Psoas muscle (tissue), 7 donors: ENCODE measurements at regions not wholly inside any gene's neighbourhood (a gene's known extent, or its start where the extent isn't known, plus 50 kb on each side); places are given as distances from the start of the nearest gene placed in this dataset.

Experiments
- ATAC-seq, 4 donors: fragments of 200-7000 bp; cut with Tn5 transposase; one replicate each; pipeline ENCODE4 v1.9.1; 2020; ENCODE audit warnings: moderate library complexity in 3 of 4, mild to moderate bottlenecking in 2 of 4
- DNase-seq, 2 donors: peaks; one replicate each; pipeline ENCODE4 v3.0.0-alpha.2; 2020
- H3K27ac ChIP-seq: fragments of 200-600 bp; one replicate; pipeline ENCODE4 v1.8.0; 2022
- H3K27me3 ChIP-seq, 3 donors: fragments of 200-600 bp in 1 of 3; one replicate each; pipeline versions ENCODE4 v1.6.1 to v1.8.0; 2013 to 2022; ENCODE audit warnings: low read length in 2 of 3, mild to moderate bottlenecking in 2 of 3, moderate library complexity in 1 of 3; ENCODE audit not compliant: insufficient read depth in 3 of 3
- H3K36me3 ChIP-seq, 2 donors: fragments of 200-600 bp in 1 of 2; one replicate each; pipeline versions ENCODE4 v1.6.1 to v1.8.0; 2013 to 2022; ENCODE audit warnings: low read depth in 1 of 2, mild to moderate bottlenecking in 1 of 2, moderate library complexity in 1 of 2; ENCODE audit not compliant: insufficient read depth in 1 of 2
- H3K4me1 ChIP-seq: fragments of 200-600 bp; one replicate; pipeline ENCODE4 v1.8.0; 2022
- H3K4me3 ChIP-seq: fragments of 200-600 bp; one replicate; pipeline ENCODE4 v1.8.0; 2022; ENCODE audit warnings: mild to moderate bottlenecking
- H3K9me3 ChIP-seq: fragments of 200-600 bp; one replicate; pipeline ENCODE4 v1.8.0; 2022
- CTCF ChIP-seq: fragments of 200-600 bp; IDR thresholded peaks from one replicate; pipeline ENCODE4 v1.8.0; 2022; ENCODE audit warnings: antibody characterized with exemption
- WGBS, 3 donors: extraction: QIAGEN DNeasy Blood & Tissue Kit; methylation state at CpG; one replicate each; pipeline versions ENCODE4 v1.1.6 to v1.1.7; 2013; 5-methylcytosine and 5-hydroxymethylcytosine counted together
- intact Hi-C, 2 donors: fragments of 100-400 bp; cut with DNase I; formaldehyde crosslinking; loops; one replicate each; pipeline versions ENCODE4 v1.11.0 to v1.14.2; 2022
- donor health status: healthy with polysubstance abuse.
- donor health status: DM: no; HTN: no; CAD: no; lungs with moderate emphysema.
- donor health status: Bipolar disorder and iron deficiency.
- donor health status: healthy.
- donor health status: DM: yes; HTN: yes; CAD: no.
- donor health status: DM: no; HTN: no; CAD: no.
- donor health status: DM: yes; HTN: yes; CAD: no.

DNA sequence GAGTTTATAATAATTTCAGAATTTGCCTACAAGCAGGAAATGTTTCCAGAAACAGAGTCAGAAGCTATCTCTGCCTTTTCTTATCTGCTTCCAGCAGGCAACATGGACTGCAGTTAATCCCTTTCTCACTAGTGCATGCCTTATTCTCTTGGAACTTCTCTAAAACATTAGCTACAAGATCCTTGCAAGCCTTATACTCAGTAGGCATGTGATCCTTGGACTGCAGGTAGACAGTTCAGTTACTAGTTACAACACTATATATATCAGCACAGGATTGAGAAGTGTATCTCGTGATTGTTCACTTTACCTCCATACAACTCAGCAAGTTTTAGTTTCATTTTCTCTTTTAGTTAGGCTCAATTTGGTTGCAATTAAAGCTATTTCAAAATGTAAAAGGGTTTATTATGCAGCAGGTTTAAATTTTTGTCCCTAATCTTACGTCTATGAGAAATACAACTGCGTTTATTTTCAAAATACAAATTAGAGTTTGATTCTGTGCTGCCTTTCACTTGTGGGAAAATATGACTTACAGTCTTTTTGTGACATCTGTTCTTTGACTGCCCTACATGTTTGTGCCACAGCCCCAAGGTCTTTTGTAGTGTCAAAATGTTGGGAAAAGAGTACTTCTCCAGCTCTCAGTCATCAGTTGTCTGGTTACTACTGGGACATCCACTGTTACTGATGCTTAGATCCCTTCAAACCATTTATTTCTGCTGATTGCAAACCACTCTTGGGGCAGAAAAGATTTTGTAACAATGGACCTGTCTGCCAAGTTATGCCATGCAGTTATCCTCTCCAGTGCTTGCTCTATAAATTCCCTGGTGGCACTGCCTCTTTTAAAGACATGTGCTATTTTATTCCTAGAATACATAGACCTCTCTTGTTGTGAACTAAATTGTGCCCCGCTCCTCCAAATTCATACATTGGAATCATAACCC, 709.0 kb upstream of the FOXG1 start:
- Histone ChIP-seq H3K4me1 (no peaks in the 10 kb centered on the region), H3K9me3 (no peaks in the 10 kb centered on the region), H3K27me3 (no peaks in the 10 kb centered on the region), H3K27ac (no peak overlapping the region), H3K4me3 (no peak overlapping the region), H3K36me3 (no peaks in the 10 kb centered on the region)
- no peak for TF ChIP-seq CTCF
- intact Hi-C loops: no loop called here
- ATAC-seq: no peak
- DNase-seq: no peak
- WGBS, 3 donors: 69 to 74% (median 70%) methylated on average over 4 of the region's 4 CpGs

GRCh38 chr14:28059254-28059653, 707.3 kb upstream of the FOXG1 start:
- no peak overlapping the region for H3K27ac ChIP-seq
- ATAC-seq (no peak), DNase-seq (no peak)
- H3K4me3 ChIP-seq: no peak overlapping the region
- H3K27me3 ChIP-seq: no peaks in the 10 kb centered on the region
- no peaks in the 10 kb centered on the region for H3K36me3 ChIP-seq
- WGBS, 3 donors: 89 to 96% (median 92%) methylated on average over 1 of the region's 1 CpG
- no peaks in the 10 kb centered on the region for H3K4me1 ChIP-seq
- no peak for TF ChIP-seq CTCF
- H3K9me3 ChIP-seq: no peaks in the 10 kb centered on the region
- intact Hi-C loops: no loop called here

DNA sequence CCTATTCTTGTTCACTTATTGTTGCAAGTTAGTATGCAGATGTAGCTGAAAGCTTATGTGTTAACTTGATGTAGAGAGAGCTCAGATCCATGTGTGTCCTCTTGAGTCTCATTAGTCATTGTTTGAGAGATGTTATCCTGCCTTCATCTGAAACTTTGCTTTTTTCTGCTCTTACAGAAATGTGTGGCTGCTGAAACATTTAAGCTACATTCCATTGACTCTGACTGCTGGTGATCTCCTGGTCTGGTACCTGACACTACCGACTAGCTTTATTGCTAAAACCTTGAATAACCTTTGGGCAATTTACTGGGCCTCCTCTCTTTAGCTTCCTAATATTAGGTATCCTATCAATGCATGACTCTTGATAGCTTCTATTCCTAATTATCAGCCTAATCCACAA, 705.6 kb upstream of the FOXG1 start:
- ATAC-seq (no peak), DNase-seq (no peak)
- H3K27ac ChIP-seq: no peak overlapping the region
- H3K27me3 ChIP-seq: no peaks in the 10 kb centered on the region
- intact Hi-C loops: no loop called here
- H3K9me3 ChIP-seq: no peaks in the 10 kb centered on the region
- 48 to 65% (median 50%) methylated on average over 1 of the region's 1 CpG for WGBS, 3 donors
- no peaks in the 10 kb centered on the region for H3K4me1 ChIP-seq
- H3K4me3 ChIP-seq: no peak overlapping the region
- no peaks in the 10 kb centered on the region for H3K36me3 ChIP-seq
- TF ChIP-seq CTCF: no peak

- H3K27ac ChIP-seq: no peak overlapping the region
- intact Hi-C loops: no loop called here
- H3K27me3 ChIP-seq: no peaks in the 10 kb centered on the region
- DNase-seq (no peak), ATAC-seq (no peak)
- H3K9me3 ChIP-seq: no peaks in the 10 kb centered on the region
- H3K4me3 ChIP-seq: no peak overlapping the region
- TF ChIP-seq CTCF: no peak
- no peaks in the 10 kb centered on the region for H3K36me3 ChIP-seq
- H3K4me1 ChIP-seq: no peaks in the 10 kb centered on the region
Observed at GRCh38 chr14:28077021-28077420, 689.6 kb upstream of the FOXG1 start.

GRCh38 chr14:28083389-28083788, 683.2 kb upstream of the FOXG1 start:
- H3K36me3 ChIP-seq: no peaks in the 10 kb centered on the region
- no peaks in the 10 kb centered on the region for H3K4me1 ChIP-seq
- H3K27ac ChIP-seq: no peak overlapping the region
- intact Hi-C loops: no loop called here
- no peaks in the 10 kb centered on the region for H3K9me3 ChIP-seq
- no peak overlapping the region for H3K4me3 ChIP-seq
- ATAC-seq (no peak), DNase-seq (no peak)
- no peak for TF ChIP-seq CTCF
- H3K27me3 ChIP-seq: no peaks in the 10 kb centered on the region
- 54 to 66% (median 64%) methylated on average over 3 of the region's 3 CpGs for WGBS, 3 donors
